RPMI8226 (cell line): ENCODE measurements at regions not wholly inside any gene's neighbourhood (a gene's known extent, or its start where the extent isn't known, plus 50 kb on each side); places are given as distances from the start of the nearest gene placed in this dataset.
A peak's percentile ranks its signal among the peaks of the same experiment; 100 is the strongest.

Experiments used
- DNase-seq: peaks from one replicate; pipeline ENCODE4 v3.0.0-alpha.2; 2015

DNA sequence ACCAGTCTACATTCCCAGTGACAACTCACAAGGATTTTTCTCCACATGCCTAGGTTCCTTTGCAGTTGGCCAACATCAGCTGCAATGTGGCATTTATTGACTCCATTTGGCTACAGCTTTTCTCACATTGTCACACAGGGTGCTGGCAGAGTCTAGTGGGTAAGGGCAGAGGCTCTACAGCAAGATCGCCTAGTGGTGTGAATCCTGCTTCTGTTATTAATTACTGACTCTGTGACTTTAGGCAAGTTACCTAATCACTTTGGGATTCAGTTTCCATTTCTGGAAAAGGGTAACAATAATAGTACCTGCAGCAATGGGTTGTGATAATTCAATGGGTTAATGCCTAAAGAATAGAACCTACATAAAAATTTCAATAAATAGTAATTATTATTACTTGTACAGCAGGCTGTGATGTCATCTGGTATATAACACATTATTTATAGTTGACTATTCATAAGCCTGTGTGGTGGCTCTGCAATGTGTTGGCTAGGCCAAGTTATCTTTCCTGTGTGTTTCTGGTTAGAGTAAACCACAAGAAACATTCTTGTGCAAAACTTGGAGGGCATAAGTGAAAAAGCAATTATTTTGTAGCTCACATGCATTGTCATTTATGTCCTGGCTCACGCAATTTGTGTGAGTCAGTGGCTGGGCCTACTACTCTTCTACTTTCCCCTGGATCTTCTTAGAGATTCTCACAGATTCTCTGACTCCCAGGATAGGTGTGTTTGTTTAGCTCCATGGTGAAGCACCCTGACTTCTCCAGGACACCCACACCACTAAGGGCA lies 59.5 kb downstream of the PTGS2 start:
- DNase-seq, result peak; percentile 45

DNA sequence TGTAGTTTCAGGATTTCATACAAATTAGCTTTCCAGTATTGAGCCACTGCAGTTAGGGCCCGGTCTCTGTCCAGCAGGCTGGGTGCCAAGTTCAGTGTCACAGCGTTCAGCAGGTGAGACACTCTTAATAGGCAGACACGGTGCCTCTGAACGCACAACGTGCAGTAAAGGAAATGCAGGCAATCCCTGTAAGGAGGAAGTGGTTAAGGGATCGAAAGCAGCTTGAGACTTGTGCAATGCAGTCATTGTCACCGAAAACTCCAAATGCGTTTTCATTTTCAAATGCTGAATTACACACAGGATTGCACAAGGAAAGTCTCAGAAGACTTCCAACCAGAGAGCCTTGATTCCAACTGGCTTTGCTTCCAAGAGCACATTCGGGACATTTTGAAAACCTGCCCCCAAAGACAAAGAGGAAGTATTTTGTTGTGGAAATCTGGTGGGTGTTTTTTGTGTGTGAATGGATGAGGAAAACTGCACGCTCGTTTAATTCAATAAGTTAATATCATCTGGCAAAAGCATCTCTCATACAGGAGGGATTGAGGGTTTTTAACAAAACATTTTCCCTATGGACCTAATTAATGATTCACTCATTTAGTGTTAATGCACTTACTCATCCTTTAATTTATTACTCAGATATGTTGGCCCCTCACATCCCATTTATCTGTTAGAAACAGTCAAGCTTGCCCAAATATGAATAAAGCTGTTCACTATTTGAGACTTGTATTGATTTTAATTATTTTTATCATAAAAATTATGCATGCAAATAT lies 61.6 kb downstream of the PTGS2 start:
- DNase-seq, result peak; percentile 98

DNA sequence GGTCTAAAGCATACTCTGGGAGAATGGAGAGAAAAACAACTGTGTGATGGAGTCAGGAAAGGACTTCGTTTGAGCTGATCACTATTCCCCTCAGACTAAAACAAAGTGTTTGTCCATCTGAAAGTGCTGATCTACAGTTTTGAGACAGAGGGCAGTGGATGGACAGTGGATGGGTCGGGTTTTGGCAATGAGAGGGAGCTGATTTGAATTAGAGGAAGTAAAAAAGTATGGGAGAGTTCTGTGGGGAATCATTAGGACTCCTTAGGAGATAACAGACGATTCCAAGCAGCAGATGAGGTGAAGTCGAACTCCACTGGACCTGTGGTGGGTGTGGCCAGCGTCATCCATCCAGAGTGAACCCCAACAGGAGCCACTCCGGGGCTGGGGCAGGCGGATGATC lies 62.3 kb downstream of the PTGS2 start:
- peak; percentile 28 for DNase-seq

DNA sequence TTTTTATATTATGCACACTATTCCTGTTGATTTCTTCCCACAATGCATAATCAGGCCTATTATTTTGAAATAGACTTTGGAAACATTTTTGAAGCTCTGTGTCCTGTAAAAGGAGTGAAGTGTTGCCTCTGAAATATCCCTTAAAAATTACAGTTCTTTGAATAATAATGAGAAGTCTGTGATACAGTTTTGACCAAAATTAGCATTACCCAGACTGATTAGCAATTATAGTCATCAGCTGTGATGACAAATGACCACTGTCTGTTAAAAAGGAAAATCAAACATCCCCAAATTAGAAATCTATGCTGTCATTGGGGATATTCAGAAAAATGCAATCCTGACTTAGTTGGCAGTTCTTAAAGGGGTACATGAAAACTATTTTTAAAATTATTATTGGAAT lies 63.7 kb downstream of the PTGS2 start:
- DNase-seq, result no peak

DNA sequence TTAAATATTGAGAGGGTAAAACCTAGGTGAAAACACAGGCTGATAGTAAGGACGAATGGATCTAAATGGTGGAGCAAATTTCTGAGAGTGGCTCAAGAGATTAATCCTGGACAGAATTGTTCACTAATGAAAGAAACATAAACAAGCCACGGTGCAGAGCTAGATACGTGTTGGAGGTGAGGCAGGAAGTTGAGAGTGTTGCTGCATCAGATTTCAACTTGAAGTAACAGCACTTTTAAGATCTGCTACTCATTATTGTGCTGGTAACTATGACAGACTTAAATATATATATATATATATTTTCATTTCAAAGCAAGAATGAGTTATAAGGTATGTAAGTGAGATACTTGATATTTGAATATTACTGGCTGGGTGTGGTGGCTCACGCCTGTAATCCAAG lies 64.9 kb downstream of the PTGS2 start:
- DNase-seq, result peak; percentile 15

DNA sequence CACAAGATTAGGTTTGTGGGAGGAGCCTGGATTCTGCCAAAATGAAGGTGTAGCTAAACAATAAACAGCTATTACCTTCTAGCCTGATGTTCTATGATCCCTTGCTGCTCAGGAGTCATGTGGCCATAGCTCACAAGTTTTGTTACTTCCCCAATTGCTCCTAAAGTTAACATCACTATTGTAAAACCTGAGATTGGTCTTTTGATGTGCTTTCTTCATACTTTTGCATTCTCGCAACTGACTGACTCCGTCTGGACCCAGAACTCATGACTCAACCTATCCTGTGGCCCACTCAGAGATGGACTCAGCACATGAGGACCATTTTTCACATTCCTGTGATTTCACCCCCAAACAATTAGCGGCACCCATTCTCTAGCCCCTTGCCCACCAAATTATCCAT lies 69.1 kb downstream of the PTGS2 start:
- no peak for DNase-seq

DNA sequence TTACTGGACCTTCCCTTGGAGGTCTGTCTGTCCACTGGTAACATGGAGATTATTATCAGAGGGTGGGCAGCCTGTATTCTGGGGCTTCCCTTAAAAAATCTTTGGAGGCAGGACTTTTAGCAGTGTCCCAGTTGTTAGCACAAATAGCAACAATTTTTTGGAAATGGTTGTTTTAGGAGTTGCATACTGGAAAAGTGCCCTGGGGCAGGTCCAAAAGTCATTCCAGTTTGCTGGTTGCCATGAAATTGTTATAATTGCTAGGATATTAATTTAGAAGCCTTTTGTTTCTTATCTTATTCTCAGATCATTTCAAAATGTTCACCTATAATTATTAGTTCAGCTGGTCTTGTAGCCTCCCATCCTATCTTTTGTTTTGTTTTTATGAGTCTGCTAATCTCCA lies 71.0 kb downstream of the PTGS2 start:
- no peak for DNase-seq

DNA sequence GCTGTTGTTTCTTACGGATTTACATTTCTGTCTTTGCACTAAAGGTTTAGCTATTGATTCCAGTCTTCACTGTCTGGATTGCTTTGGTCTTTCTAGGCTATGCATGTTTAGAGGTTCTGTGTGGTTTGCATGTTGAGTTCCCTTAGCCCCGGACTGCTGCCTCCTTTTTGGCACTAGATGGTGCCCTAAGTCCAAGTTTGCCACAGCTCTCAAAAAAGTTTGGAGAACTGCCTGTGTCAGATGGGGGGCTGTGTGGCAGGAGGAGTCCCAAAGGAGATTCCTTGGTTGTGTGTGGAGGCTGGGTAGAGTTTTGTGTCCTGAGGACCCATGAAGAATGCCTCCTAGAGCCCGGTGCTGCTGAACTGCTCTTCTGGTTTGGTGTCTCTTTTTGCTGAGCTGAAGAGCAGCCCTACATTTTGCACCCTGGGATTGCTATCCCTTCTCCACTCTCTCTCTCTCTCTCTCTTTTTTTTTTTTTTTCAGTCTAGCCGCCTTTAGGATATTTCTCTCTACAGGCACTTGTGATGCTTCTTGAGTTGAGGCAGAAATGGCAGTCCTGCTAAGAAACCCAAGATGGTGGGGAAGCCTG lies 74.4 kb downstream of the PTGS2 start:
- DNase-seq, result peak; percentile 64

DNA sequence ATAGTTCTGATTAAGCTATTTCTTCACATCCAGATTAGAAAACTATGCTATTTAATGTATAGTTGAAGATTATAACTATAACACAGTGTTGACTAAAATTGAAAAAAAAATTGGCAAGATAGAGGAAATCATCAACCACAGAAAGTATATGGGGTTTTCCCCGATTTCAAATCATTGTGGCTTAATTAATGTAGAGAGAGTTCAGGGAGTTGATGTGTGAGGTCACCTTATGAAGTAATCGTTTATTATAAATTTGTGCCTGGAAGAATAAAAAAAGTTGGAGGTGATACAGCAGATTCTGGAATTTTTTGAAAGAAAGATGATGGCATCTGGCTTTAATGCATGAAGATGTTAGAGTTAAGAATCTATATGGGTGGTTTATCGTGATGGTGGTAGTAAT lies 84.3 kb downstream of the PTGS2 start:
- no peak for DNase-seq

DNA sequence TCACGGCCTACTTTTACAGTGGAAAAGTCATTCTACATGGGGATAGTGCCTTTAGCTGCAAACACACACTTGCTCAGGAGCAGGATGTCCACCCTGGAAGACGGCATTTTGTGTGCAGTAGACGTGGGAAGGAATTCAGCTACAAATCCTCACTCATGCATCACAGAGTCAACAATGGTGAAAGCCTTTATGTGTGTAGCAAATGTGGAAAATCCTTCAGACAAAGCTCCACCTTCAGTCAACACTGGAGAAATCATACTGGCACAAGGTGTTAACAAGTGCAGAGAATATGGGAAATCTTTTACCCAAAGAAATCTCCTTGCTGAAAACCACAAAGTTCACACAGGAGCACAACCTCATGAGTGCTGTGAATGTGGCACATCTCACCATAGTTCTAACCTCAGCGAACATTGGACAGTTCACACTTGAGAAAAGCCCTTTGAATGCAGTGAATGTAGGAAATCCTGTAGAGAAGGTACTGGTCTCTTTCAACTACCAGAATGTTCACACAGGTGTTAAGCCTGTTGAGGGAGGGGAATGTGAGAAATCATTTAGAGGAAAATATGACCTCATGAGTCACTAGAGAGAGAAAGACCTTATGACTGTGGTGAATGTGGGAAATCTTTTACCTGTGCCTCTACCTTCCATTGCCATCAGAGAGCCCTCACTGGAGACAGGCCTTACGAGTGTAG lies 101.8 kb downstream of the PTGS2 start:
- no peak for DNase-seq

DNA sequence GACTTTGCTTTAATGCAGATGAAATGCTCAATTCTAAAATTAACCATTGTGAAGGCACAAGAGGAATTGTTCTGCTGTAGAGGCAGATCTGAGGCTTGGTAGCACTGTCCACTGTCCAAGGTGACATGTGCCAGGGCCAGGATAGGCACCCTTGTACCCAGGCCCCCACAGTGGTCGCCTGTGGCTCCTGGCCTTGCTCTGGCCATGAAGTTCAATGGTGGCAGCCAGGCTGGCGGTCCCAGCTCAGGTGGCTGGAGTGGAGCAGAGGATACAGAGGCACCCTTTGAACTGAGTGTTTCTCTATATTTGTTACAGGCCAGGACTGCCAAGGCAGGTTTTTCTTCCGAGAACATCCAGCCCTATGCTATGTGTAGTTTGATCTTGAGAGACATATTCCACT lies 102.6 kb downstream of the PTGS2 start:
- DNase-seq, result no peak

DNA sequence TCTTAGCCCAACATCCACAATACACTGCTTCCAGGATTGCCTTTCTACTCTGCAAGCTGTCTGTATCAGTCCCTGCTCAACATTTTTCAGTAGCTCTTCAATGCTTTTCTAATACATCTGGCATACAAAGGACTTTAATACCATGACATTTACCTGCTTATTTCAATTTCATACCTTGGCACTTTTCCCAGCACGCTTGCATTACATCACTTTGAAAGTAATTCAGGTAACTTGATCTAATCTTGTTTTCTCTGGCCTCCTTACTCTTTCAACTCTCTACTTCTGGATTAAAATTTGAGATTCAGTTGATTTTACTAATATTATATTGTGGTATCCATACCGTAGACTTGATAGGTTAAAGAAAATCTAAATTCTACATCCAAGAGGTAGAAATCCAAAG lies 103.0 kb downstream of the PTGS2 start:
- no peak for DNase-seq

DNA sequence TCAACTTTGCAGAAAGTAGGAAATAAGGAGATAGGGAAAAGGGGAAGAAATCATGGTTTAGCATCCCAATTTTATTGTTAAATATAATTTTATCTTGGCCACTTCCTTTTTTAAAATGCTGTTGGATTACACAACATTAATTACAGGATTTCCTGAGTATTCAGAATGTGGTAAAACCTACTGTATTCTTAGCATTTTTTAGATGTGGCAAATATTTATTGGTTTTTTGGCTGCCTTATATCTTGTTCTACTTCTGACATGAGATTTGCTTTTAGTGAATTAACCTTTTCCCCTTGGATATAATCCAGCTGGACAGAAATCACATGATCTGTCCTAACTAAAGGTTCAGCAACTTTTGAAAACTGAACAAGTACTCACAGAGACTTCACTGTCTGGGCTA lies 104.9 kb downstream of the PTGS2 start:
- no peak for DNase-seq

DNA sequence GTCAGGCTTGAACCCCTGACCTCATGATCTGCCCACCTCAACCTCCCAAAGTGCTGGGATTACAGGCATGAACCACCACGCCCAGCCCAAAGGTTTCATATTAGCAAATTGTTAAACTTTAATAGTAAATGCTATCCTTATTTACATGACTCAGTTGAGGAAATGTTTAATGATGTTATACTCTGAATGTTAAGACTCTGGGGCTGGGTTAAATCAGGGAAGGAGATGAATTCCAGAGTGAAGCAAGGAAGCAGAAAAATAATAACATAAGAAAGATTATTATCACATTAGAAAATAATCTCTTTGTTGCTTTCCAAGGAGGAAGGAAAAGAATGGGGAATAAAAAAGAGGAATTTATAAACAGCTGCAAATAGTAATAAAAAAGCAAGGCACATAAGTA lies 105.3 kb downstream of the PTGS2 start:
- DNase-seq, result no peak

DNA sequence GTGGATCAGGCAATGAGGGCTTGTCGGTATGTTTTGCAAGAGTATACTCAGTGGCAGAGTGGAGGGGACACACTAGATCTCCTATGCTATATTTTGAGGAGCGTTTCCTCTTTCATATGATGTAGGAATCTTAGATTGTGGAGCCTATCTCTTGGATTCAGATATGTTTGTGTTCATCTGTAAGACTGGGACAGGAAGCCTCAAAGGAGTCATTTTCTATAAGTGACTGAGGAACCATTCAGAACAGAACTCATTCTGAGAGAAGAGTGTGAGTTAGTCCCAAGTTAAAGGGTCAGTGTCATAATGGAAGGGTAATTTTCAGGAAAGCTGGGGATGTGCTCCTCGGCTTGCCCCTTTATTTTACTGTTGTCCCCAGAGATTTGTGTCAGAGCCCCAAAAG lies 107.7 kb downstream of the PTGS2 start:
- DNase-seq, result no peak

DNA sequence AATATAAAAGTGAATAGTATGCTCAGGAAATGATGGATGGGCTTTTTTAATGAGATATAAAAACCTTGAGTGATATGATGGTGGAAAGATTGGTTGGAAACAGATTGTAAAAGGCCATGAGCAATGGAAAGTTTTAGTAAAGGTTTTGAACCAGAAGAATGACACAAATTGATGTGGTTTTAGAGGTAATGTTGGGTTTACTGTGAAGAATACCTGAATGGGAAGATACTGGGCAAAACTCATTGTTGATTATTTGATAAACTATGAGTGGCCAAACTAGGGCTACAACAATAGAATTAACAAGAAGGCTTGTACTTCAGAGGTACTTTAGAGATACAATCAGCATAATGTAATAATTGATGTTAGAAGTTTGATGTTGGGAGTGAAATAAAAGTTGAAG lies 108.5 kb downstream of the PTGS2 start:
- DNase-seq, result no peak

DNA sequence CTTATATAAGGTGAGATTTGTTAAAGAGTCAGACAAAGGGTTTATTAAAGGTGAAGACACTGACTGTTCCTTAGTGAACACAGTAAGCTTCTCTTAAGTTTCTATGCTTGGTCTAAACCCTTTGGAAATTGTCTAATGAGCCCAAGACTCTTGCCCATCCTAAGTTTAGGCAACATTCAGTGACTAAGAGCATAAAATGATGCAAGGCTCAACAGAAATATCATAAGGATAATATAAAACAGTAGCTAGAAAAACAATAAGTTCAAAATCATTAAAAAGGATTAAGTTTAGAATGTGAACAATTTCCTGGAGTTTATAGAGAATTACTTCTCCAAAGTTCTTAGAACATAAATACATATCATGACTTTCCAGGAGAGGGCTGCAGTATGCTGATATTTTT lies 108.9 kb upstream of the PDC start:
- no peak for DNase-seq

DNA sequence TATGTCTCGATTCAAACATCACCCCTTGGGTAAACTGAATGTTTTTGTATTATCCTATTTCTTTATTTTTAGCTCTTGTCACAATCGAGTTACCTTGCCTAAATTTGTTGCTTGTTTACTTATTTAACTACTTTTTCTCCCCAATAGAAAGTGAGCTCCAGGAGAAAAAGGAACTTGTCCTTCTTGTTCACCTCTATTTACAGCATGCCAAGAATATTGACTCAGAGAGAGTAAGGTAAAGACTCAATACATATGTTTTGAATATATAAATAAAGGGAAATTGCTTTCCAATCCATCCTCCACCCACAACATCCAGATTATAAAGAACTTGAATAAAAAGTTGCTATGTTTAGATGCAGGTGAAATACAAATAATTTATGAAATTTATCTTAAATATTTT lies 107.3 kb upstream of the PDC start:
- no peak for DNase-seq

DNA sequence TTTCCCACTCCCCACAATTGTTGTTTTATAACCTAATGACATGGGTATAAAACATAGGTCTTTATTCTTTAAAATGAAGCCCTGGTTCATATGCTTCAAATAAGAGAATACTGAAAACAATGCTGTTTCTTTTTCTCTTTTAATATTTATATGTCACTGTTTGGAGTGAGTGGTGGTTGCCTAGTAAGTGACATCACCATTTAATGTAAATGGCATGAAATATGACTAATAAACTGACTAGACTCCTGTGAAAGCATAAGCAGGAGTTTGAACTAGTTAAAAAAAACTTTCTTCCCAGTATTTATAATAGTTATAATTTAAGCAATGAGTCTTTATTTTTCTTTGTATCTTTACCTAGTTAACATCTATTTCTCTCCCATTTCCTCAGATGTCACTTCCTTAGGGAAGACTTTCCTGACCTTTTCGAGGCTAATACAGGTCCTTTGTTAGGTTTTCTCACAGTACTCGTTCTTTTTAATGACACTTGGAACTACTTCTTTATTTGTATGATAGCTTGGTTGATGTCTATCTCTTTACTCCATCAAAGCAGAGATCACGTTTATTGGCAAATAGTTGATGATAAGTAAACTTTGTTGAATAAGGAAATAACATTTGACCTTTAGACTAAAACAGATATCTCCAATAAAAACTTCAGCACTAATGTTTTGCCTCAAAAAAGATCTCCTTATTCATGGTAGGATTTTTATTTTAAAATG lies 105.4 kb upstream of the PDC start:
- DNase-seq, result no peak

DNA sequence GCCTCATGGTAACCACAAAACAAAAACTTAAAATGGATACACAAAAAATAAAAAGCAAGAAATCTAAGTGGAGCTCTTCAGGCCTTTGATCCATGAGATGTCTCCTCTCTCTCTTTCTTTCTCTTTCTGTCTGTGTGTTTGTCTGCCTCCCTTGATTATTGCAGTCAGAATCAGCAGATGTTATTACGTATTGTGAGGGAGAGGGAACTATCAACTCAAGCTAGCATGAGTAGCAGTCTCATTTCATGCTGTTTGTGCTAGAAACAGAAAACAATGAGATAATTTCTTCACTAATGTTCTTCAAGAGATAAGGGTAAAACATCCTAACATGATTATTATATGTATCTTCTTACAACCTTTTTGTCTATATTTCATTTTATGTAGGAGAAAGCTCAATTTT lies 103.7 kb upstream of the PDC start:
- no peak for DNase-seq

DNA sequence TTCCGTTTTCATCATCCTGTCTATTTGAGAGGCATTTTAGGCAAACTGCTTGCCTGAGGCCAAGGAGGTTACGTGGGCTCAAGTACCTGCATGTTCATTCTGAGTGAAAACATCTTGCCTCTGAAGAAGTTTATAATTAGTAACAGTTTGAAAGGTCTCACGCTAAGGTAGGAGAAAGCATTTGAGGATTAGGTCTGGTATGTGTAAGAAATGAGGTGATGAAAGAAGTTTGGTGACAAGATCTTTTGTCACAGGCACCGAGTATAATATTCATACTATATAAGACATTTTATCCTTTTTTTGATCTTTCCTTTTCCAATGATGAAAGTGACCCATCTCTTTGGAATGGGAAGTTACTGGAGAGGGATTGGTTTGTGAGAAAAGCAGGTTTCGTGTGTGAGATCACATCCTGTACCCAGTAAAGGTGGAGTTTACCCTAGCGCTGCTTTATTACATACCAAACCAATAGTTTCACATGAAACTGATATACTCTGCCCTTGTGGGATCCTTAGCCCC lies 98.7 kb upstream of the PDC start:
- no peak for DNase-seq

DNA sequence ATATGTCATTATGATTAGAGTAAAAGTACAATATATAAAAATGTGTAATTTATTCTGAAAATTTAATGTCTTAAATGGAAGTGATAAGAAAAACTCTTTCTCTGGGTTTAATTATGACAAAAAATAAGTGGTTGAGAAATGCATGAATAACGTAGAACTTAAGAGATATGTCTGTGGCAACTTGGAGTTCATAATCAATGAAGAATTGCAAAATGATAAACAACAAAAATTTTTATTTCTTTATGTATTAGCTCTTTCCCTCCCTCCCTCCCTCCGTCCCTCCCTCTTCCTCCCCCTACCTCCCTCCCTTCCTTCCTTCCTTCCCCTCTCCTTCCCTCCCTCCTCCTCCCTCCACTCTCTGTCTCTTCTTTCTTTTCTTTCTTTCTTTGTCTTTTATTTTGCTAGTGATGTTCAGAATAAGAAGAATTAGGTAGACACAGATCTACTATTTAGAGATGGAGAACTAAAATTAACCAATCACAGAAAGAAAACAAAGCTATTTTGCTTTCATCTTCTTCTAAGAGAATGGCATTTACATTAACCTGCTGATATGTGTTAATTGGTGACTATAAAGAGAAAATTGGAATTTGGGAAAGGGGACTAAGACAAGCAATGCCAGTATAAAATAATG lies 96.3 kb upstream of the PDC start:
- DNase-seq, result no peak
